Astrocyte (in vitro differentiated cells and primary cell): ENCODE measurements at regions not wholly inside any gene's neighbourhood (a gene's known extent, or its start where the extent isn't known, plus 50 kb on each side); places are given as distances from the start of the nearest gene placed in this dataset.

Experiments
- EZH2 ChIP-seq: IDR thresholded peaks from 2 replicates; pipeline ENCODE4 v1.6.1; 2012; ENCODE audit warnings: mild to moderate bottlenecking, low read length, inconsistent platforms; ENCODE audit not compliant: insufficient read depth
- TF ChIP-seq, protein P1 (sequence below): IDR thresholded peaks from 2 replicates; pipeline ENCODE4 v1.5.1; 2011; ENCODE audit warnings: low read depth, mild to moderate bottlenecking, inconsistent platforms, low read length, moderate library complexity; ENCODE audit not compliant: insufficient read depth

DNA sequence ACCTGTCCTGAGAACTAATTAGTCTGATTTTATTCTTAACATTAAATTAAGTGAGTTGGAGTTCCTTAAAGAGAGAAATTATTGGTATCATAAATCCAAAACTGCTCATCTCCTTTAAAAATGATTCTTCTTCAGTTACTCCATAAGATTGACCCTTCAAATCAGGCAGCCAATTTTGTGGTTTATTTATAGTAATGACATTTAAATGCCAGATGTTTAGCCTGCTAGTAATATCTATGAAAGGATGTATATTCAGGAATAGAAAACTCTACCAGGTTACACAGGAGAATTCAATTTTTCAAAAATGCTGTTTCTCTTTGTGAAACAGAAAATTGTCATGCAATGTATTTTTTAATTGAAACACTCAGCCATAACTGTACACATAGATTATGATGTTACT is 457.8 kb upstream of the ROBO2 start:
- TF ChIP-seq EZH2: no peak
- TF ChIP-seq, protein P1, sequence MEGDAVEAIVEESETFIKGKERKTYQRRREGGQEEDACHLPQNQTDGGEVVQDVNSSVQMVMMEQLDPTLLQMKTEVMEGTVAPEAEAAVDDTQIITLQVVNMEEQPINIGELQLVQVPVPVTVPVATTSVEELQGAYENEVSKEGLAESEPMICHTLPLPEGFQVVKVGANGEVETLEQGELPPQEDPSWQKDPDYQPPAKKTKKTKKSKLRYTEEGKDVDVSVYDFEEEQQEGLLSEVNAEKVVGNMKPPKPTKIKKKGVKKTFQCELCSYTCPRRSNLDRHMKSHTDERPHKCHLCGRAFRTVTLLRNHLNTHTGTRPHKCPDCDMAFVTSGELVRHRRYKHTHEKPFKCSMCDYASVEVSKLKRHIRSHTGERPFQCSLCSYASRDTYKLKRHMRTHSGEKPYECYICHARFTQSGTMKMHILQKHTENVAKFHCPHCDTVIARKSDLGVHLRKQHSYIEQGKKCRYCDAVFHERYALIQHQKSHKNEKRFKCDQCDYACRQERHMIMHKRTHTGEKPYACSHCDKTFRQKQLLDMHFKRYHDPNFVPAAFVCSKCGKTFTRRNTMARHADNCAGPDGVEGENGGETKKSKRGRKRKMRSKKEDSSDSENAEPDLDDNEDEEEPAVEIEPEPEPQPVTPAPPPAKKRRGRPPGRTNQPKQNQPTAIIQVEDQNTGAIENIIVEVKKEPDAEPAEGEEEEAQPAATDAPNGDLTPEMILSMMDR: no peak
